T47D (cell line): ENCODE measurements at regions not wholly inside any gene's neighbourhood (a gene's known extent, or its start where the extent isn't known, plus 50 kb on each side); places are given as distances from the start of the nearest gene placed in this dataset.

Source experiments
- DNase-seq, 2 experiments: peaks; one replicate each; pipeline versions ENCODE4 v3.0.0 to v3.0.0-alpha.2; 2011 to 2012; ENCODE audit warnings: low read depth in 1 of 2, low spot score in 1 of 2
- JUND ChIP-seq: IDR thresholded peaks from 2 replicates; pipeline ENCODE4 v1.6.1; 2012; ENCODE audit warnings: low read depth
- in situ Hi-C: cut with HindIII; loops from 2 replicates; pipeline ENCODE4 v1.10.0; 2016; ENCODE audit warnings: low sequenced_read_pairs, low pct_unique_long_range_greater_than_20kb

DNA sequence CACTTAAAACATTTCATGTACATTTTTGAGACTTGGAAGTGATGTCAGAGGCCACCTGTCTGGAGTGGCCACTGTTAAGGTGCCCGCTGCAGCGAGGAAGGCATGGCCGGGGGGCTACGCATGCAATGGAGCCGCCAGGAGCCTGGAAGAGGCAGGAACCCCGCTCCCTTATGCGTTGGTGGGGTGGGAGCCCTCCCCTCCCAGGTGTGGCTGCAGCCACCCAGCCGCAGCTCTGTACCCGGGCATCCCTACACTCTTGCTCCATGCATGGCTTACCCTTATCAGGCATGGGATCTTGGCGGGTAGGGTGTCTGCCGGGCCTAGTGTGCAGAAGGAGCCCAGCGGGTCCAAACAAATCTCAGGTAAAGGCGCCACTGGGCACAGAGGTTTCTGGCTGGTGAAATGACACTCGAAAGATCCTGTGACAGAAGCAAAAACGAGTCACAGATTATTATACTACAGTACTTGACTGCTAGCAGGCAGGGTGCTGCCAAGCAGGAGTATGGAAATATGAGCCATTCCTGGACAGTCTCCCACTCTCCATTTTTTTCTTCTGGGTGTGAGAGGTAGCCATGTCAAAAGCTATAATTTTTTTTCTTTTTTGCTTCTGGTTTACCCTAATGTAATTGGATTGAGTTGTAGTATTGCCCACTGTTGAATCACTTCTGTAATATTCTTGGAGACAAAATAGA is 1606.3 kb upstream of the MIR17HG start:
- in situ Hi-C loops: no loop called here
- no peak for TF ChIP-seq JUND
- no peak for DNase-seq

DNA sequence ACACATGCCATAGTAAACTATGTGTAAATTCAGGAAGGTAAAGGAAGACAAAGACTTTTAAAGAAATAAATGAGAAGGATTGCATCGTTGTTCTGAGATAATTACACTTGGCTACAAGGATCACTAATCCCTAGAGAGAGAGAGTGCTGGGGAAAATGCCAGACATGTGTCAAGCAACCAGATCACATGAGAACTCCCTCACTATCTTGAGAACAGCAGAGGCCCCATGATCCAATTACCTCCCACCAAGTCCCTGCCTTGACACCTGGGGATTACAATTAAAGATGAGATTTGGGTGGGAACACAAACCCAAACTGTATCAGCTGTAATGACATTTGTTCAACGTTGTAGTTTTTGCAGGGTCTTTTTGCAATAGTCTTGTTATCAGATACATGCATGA is 1600.9 kb upstream of the MIR17HG start:
- no peak for TF ChIP-seq JUND
- in situ Hi-C loops: no loop called here
- DNase-seq: no peak

DNA sequence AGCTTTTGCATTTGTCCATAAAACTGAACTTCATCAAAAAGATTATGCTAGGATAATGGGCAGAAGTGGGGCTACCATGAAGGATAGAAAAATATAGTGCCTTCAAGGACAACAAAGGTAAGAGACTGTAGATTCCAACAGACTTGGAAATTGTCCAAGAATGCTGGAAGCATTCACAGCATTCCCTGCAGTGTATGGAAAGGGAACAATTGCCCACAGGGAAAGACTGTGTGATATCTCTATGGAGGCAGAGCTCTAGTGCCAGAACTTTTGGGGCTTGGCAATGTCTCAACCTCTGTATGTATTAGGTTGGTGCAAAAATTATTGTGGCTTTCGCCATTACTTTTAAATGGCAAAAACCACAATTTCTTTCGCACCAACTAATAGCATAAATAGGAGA is 1598.8 kb upstream of the MIR17HG start:
- DNase-seq: peak in 1 of 2 experiments; percentile 20
- in situ Hi-C loops: no loop called here
- TF ChIP-seq JUND: no peak

DNA sequence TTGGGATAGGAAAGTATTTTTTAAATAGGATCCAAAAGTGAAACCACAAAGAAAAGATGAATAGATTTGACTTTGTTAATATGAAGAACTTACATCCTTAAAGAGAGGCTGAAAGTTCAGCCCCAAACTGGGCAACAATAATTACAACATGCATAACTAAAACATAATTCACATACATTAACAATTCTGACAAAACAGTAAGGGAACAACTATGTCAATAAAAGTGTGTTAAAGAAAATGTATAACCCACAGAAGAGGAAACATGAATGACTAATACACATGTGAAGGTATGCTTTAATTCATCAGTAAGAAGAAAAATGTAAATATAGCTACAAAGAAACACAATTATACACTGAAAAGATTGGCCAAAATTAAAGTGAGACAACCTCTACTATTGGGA is 1597.6 kb upstream of the MIR17HG start:
- in situ Hi-C loops: no loop called here
- DNase-seq: no peak

DNA sequence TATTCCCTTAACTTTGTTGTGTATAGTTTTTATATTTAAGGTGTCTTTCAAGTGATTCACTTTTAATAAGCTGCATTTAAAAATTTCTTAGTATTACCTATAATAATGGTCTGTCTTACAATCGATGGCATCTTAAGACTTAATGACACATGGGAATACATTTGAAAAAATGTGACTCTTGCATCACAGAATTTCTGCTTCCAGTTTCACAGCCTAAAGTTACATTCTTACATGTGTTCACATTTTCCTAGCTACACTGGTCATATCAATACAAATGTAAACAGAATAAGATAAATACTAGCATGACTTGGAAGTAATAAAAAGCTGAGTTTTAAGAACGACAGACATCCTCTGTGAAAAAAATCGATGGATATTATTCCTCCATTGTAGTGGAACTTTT is 1597.1 kb upstream of the MIR17HG start:
- DNase-seq: no peak
- TF ChIP-seq JUND: no peak
- in situ Hi-C loops: no loop called here

More for the DNA sequence above, 1597.6 kb upstream of the MIR17HG start:
- no peak for TF ChIP-seq JUND

DNA sequence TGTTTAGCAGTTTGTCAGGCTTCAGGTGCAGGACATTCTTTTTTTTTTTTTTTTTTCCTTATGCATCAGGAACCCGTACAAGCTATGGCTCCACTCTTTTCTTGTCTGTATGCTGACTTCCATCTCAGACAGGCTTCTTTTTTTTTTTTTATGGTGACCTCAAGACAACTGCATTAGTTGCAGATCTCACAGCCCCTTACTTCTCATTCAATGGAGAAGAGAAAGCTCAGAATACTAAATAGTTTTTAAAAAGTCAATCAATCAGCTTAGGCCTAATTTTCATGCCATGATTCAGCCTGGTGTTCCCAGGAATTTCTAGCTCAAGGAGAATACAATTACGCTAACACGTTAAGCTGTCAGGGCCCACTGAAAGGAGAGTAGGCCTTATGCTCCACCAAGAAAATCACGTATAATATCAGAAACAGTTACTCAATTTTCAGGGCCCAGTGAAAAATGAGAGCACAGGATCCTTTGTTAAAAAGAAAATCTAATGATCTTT is 1596.0 kb upstream of the MIR17HG start:
- no peak for DNase-seq
- TF ChIP-seq JUND: no peak
- in situ Hi-C loops: no loop called here

DNA sequence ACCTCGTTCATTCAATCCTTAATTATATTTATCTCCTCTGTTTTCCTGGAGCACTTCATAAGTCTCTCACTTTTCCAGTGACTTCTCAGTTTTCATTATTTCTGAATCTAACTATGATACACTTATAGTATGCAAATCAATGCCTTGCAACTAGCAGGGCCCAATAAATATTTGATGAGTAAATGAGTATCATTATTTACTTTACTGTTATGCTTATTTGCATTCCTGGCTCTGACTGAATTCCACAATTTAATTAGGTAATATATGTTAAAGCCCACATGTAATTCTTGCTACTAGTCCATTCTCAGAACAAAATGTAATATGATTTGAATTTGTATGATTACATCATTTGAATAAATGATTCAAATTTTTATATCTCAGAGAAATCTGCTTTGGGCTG is 1595.1 kb upstream of the MIR17HG start:
- in situ Hi-C loops: no loop called here
- no peak for TF ChIP-seq JUND

DNA sequence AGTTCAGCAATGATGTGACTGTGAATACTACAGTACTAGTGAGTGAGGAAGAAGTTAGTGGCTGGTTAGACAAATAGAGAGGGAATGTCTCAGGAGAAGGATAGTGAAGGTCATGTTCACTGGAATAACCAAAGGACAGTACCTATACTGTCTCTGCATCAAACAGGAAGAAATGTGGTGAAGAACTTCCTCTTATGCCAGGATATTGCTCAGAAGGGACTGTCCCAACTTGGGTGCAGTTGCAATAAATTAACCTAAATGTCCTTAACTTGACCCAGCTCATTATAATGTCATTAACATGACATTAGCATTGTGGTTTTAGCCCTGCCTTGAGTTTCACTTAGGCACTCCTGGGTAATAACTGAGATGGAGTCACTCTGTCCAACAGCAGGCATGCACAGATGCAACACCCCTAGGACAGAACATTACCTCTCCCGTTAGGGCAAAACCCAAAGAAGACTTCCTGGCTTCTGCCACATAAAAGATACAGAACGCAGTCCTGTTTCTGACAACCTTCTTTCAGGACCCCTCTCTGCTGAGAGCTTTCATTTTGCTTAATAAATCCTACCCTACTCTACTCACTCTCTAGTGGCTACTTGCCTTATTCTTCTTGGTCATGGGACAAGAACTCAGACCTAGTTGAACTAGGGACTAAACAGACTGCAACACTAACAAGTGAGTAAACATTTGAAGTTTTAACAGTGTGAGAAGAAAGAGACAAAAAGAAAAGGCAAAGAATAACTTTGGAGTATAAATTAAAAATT is 1591.6 kb upstream of the MIR17HG start:
- no peak for DNase-seq

More for the DNA sequence above, 1595.1 kb upstream of the MIR17HG start:
- no peak for DNase-seq

DNA sequence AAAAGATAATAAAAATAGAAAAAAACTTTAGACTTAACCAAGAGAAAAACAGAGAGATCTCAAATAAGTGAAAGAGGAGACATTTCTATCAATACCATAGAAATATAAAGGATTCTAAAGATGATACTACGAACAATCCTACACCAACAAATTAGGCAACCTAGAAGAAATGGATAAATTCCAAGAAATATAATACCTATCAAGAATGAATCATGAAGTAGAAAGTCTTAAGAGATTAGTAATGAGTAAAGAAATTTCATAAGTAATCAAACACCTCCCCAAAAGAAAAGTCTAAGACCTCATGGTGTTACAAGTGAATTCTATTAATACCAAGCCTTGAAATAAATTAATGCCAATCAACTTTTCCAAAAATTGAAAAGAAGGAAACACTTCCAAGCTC is 1584.5 kb upstream of the MIR17HG start:
- DNase-seq: no peak
- in situ Hi-C loops: no loop called here
- TF ChIP-seq JUND: no peak

More for the DNA sequence above, 1591.6 kb upstream of the MIR17HG start:
- in situ Hi-C loops: no loop called here
- TF ChIP-seq JUND: no peak

DNA sequence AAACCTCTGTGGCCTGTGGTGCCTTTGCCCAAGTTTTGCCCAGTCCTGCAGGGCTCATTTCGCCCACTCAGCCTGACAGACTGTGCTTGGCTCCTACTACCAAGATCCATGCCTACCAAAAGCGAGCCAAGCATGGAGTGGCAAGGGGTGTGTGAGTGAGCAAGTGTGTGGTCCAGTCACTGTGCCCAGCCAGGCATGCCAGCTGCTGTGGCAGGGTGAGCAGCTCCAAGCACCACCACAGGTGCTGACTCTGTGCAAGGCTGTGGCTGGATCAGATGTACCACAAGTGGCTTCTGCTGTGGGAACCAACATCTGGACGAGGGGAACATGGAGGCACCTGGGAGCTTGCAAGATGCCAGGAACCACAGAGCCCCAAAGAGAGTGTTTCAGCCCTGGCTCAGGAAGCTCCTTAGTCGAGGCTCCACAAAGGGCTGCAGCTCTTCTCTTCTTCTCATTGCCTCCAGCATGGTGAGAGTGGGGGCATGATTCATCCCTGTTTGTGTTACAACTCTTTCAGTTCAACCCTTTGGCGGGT is 1564.2 kb upstream of the MIR17HG start:
- in situ Hi-C loops: no loop called here
- DNase-seq: no peak
- TF ChIP-seq JUND: no peak

DNA sequence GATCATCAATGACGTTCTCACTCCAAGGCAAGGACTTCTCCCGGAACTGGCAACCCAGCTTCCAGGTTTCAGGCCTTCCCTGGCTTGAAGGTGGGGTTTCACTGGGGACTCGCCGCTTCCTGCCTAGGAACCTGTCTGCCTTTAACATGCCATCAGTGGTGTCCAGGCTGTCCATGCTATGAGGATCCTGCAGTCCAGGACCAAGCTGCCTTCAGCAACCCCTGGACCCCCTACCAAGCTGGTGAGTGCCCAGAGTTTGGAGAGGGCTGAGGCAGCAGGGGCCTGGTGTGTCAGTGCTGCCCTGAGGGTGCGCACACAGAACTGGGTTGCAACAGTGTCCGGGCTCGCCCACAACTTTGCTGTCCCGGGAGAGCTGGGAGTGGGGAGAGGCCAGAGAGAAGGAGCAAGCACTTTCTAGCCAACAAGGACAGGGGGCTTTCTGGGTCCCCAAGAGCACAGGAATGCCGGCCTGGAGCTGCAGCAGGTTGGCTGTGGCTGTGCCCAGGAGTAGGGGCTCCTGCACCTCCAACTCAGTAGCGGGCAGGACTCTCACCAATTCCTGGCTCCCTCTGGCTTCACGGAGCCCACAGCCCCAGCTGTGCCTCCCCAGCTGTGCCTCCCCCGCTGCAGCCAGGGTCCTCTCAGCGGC is 1563.2 kb upstream of the MIR17HG start:
- DNase-seq: no peak
- no peak for TF ChIP-seq JUND
- in situ Hi-C loops: no loop called here

DNA sequence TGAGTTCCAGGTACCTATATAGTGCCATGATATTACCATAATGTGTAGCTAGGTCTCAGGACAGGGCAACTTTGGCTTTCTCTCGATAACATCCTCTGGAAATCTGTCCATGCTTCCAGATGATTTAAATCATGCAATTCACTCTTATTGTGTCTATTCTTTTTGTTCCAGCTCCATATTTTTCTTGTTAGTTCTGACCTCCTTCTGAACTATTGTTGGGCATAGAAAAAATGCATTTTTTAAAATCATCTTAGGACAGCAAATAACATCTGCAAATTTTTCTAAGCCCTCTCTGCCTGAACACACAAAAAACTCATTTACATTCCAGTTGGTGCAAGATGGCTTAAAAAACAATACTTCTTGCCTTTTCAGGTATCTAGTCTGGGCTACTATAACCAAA is 1561.0 kb upstream of the MIR17HG start:
- no peak for TF ChIP-seq JUND
- DNase-seq: no peak
- in situ Hi-C loops: no loop called here

DNA sequence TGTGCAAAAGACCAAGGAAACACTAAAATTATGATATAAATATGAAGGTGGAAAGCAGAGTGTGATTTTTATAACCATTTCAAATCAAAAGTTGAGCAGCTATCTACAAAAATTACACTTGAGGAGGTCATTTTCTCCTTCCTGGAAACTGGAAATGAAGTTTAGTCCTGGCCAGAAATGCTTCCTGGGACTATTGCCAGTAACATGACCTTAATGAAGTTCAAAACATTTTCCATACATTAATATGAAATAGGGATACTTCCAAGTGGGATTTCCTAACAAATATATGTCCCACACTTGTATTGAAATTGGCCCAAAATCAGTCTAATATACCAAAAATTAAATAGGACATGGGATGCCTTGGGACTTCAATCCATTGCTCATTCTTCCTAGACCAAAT is 1556.8 kb upstream of the MIR17HG start:
- no peak for DNase-seq
- no peak for TF ChIP-seq JUND
- in situ Hi-C loops: no loop called here
